ENCODE measurements at regions not wholly inside any gene's neighbourhood (a gene's known extent, or its start where the extent isn't known, plus 50 kb on each side); places are given as distances from the start of the nearest gene placed in this dataset.

DNA sequence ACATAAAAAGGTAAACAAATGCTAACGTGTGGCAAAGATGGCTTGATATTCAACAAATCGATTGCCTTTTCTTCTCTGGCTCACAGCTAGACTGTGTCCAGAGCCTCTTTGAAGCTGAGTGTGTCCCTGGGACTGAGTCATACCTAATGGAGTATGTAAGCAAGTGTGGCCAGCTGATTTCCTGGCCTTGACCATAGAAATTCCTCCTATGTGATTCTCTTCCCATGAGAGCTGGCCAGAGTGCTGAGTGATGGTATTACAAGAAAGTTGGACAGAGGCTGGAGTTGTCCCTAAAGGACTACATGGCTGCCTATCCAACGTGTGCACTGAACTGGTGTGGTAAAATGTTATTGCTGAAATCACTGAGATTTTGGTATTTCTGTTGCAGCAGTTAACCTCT, 320.1 kb upstream of the SLC10A2 start:
- no peak for TF ChIP-seq EZH2 (IDR thresholded peaks at IDR 0.05; ENCODE audit: low read length, unreplicated experiment)
- TF ChIP-seq, protein P1, sequence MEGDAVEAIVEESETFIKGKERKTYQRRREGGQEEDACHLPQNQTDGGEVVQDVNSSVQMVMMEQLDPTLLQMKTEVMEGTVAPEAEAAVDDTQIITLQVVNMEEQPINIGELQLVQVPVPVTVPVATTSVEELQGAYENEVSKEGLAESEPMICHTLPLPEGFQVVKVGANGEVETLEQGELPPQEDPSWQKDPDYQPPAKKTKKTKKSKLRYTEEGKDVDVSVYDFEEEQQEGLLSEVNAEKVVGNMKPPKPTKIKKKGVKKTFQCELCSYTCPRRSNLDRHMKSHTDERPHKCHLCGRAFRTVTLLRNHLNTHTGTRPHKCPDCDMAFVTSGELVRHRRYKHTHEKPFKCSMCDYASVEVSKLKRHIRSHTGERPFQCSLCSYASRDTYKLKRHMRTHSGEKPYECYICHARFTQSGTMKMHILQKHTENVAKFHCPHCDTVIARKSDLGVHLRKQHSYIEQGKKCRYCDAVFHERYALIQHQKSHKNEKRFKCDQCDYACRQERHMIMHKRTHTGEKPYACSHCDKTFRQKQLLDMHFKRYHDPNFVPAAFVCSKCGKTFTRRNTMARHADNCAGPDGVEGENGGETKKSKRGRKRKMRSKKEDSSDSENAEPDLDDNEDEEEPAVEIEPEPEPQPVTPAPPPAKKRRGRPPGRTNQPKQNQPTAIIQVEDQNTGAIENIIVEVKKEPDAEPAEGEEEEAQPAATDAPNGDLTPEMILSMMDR (conservative IDR thresholded peaks at IDR 0.05; ENCODE audit: low read depth, low read length) = no peak
- TF ChIP-seq EZH2phosphoT487 (IDR thresholded peaks at IDR 0.05; ENCODE audit: borderline replicate concordance, low read length) = no peak
